Ishikawa (cell line): ENCODE measurements at regions not wholly inside any gene's neighbourhood (a gene's known extent, or its start where the extent isn't known, plus 50 kb on each side); places are given as distances from the start of the nearest gene placed in this dataset.

ENCODE experiments used
- CEBPB ChIP-seq: IDR thresholded peaks from 2 replicates; pipeline ENCODE4 v1.6.1; 2012
- CREB1 ChIP-seq: IDR thresholded peaks from 2 replicates; pipeline ENCODE4 v1.6.1; 2012; ENCODE audit warnings: low read depth
- EGR1 ChIP-seq: IDR thresholded peaks from 2 replicates; pipeline ENCODE4 v1.6.1; 2012
- NFIC ChIP-seq: IDR thresholded peaks from 2 replicates; pipeline ENCODE4 v1.6.1; 2012
- RAD21 ChIP-seq: IDR thresholded peaks from 2 replicates; pipeline ENCODE4 v1.6.1; 2012; ENCODE audit warnings: low read depth
- TAF1 ChIP-seq: IDR thresholded peaks from 2 replicates; pipeline ENCODE4 v1.6.1; 2012; ENCODE audit warnings: low read depth, mild to moderate bottlenecking
- TCF12 ChIP-seq: IDR thresholded peaks from 2 replicates; pipeline ENCODE4 v1.6.1; 2012; ENCODE audit warnings: low read depth
- TEAD4 ChIP-seq: IDR thresholded peaks from 2 replicates; pipeline ENCODE4 v1.6.1; 2012
- ZBTB7A ChIP-seq: IDR thresholded peaks from 2 replicates; pipeline ENCODE4 v1.6.1; 2012; ENCODE audit warnings: low read depth
- TF ChIP-seq, protein P1 (sequence below): IDR thresholded peaks from 2 replicates; pipeline ENCODE4 v1.6.1; 2012; ENCODE audit warnings: low read depth, mild to moderate bottlenecking

- no peak for TF ChIP-seq CREB1
- no peak for TF ChIP-seq TAF1
- no peak for TF ChIP-seq ZBTB7A
- TF ChIP-seq, protein P1, sequence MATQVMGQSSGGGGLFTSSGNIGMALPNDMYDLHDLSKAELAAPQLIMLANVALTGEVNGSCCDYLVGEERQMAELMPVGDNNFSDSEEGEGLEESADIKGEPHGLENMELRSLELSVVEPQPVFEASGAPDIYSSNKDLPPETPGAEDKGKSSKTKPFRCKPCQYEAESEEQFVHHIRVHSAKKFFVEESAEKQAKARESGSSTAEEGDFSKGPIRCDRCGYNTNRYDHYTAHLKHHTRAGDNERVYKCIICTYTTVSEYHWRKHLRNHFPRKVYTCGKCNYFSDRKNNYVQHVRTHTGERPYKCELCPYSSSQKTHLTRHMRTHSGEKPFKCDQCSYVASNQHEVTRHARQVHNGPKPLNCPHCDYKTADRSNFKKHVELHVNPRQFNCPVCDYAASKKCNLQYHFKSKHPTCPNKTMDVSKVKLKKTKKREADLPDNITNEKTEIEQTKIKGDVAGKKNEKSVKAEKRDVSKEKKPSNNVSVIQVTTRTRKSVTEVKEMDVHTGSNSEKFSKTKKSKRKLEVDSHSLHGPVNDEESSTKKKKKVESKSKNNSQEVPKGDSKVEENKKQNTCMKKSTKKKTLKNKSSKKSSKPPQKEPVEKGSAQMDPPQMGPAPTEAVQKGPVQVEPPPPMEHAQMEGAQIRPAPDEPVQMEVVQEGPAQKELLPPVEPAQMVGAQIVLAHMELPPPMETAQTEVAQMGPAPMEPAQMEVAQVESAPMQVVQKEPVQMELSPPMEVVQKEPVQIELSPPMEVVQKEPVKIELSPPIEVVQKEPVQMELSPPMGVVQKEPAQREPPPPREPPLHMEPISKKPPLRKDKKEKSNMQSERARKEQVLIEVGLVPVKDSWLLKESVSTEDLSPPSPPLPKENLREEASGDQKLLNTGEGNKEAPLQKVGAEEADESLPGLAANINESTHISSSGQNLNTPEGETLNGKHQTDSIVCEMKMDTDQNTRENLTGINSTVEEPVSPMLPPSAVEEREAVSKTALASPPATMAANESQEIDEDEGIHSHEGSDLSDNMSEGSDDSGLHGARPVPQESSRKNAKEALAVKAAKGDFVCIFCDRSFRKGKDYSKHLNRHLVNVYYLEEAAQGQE, result no peak
- no peak for TF ChIP-seq EGR1
- TF ChIP-seq CEBPB, result no peak
- no peak for TF ChIP-seq TCF12
- no peak for TF ChIP-seq NFIC
- TF ChIP-seq TEAD4, result no peak
These were observed 88.4 kb downstream of the METTL4 start for GRCh38 chr18:2482706-2483475.

DNA sequence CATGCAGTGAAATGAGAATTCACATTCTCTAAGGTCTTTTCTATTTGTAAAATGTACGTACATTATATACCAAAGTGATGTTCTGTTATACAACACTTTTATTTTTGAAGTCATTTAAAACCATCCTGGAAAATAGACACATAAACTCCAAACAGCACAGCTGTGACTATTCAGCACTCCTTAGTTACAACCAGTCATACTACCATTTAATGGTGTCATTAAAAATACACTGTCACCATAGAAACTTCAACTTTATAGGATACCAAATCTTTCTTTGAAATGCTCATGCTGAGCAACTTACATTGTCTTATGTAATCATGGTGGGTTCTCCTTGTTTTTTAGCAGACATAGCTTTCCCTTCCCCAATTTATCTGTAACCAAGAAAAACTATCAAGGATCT is 85.3 kb downstream of the METTL4 start:
- TF ChIP-seq RAD21 (no peak), NFIC (no peak)

DNA sequence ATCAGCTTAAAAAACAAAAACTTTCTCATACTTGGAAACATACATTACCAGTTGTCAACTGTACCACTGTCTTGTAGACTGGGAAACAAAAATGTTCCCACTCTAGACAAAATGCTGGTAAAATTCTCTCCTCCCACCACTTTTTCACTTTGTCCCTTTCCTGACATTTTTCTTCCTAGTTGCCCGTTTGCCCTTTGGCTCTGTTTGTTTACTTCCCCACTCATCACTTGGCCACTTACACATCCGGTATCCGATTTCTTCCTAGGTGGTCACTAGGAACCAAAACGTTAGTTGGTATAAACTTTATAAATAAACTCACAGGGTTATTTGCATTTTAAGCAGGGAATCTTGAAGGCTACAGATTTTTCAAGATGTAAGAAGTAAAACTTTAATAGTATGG is 84.9 kb downstream of the METTL4 start:
- TF ChIP-seq TEAD4 (no peak), TCF12 (no peak)
- TF ChIP-seq, protein P1, result no peak
